GM18909 (cell line): ENCODE measurements at regions not wholly inside any gene's neighbourhood (a gene's known extent, or its start where the extent isn't known, plus 50 kb on each side); places are given as distances from the start of the nearest gene placed in this dataset.

Experiments
- ATAC-seq: cut with Tn5 transposase; IDR thresholded peaks from one replicate; pipeline ENCODE4 v1.9.1; 2021; ENCODE audit warnings: mild to moderate bottlenecking; ENCODE audit not compliant: unreplicated experiment, poor library complexity

DNA sequence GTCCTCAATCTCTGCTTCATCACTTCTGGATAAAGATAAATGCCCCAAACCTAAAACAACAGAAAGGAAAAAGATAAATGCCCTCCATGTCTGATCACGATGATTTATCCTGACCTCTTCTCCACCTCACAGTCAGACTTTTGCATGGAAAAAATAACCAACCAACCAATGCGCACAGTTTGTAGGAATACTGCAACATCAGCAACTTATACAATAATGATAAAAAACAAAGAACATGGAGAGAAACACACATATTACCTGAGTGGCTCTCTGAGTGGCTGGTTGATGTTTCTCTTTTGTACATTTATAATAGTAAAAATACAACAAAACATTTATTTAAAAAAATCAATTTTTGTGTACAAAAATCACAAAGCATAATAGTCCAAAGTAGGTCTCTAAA is 93.0 kb upstream of the PUDP start:
- ATAC-seq, result no peak

DNA sequence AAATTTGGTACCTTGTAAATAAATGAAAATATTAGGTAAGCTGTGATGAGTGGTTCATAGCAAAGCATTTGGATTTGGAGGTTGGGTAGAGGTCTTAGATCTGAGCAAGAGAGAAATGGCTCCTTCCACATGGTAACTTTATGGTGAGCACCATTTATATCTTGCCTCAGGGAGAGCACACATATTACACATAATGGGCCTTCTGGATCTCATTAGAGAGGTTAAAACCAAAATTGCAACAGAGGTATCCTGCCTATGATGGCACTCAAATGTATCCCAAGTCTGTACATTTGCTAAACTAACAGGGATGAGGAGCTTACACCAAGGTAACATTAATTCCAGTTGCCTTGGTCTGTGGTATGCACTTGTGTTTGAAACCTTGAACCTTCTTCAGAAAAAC is 87.1 kb upstream of the PUDP start:
- ATAC-seq, result no peak

DNA sequence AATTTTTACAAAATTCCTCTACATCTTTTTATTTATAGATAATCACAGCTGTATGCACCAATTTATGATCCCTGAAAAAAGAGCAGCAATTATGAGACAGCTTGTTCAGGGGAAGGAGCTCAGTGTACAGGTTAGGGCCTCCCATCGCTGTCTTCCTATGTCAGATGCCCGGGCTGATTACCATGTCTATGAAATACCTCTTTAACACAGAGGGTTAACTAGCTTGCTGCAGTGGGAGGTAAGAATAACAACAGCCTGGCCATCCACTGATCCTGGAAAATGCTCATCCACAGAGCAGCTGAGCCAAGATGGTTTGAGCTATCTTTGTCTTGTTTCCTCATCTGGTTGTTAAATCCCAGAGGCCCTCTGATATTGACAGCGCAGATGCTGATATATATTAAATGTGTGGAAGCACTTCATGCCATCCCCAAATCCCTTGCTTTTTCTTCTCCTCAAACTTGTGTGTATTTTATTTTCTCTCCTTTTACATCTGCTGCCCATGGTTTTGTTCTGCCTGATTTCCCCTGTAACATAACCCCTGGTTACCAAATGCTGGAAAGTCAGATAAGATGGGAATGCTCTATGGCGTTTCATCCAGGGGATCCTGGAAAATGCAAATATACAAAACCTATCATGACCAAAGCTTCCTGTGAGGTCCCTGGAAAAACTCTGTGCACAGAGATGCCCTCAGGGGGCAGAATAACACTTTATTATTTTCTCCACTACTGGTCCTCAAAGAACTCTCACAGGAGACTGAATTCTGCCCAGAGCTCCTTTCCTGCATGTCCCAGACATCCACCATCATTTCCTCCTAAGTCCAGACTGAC is 85.8 kb upstream of the PUDP start:
- no peak for ATAC-seq

DNA sequence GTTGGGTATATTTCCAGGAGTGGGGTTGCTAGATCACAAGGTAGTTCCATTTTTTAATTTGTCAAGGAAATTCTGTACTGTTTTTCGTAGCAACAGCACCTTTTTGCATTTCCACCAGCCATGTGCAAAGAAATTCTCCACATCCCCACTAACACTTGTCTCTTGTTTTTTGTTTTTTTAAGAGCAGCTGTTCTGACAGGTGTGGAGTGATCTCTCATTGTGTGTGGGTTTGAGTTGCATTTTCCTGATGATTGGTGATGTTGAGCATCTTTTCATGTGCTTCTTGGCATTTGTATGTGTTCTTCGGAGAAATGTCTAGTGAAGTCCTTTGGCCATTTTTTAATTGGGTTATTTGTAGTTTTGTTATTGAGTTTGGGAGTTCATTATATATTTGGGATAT is 80.3 kb upstream of the PUDP start:
- ATAC-seq, result no peak

DNA sequence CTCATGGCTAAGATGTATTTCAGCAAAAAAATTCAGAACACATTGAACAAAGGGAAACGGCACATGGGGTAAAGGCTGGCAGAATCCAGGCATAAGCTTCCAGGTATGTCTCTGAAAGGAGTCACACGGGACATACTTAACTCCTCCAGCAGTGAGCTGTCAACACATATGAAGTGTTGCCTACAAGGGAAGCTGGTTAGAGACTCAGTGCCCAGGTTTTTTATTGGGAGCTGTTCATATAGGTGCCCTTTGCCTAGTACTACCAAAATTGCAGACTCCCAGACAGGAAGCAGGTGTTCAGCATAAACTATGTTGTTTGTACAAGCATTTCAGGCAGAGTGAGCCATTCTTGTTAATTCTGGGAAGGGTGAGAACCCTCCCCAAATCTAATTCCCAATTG is 77.4 kb upstream of the PUDP start:
- ATAC-seq, result no peak

DNA sequence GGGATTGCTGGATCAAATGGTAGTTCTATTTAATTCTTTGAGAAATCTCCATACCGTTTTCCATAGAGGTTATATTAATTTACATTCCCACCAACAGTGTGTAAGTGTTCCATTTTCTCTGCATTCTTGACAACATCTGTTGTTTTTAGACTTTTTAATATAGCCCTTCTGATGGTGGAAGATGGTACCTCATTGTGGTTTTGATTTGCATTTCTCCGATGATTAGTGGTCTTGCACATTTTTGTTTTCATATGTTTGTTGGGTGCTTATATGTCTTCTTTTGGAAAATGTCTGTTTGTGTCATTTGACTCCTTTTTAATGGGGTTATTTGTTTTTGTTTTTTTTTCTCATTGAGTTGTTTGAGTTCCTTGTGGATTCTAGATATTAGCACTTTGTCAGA is 75.3 kb upstream of the PUDP start:
- ATAC-seq, result no peak

DNA sequence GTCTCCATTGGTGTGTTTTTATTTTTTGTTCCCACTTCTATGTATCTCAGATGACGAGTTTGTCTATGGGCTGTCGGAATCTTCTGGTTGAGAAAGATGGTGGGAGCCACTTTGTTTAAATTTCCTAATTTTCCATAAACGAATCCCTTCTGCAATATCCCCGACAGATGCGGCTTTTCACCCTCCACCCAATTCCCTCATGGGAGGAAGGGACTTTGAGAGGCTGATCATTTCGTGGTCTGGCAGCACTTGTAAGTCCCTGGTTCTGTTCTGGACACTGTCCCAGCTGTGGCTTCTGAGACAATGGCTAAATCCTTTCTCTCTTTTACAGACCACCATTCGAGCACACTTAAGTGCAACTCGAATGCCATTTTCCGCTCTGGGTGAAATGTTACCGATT is 72.2 kb upstream of the PUDP start:
- no peak for ATAC-seq

DNA sequence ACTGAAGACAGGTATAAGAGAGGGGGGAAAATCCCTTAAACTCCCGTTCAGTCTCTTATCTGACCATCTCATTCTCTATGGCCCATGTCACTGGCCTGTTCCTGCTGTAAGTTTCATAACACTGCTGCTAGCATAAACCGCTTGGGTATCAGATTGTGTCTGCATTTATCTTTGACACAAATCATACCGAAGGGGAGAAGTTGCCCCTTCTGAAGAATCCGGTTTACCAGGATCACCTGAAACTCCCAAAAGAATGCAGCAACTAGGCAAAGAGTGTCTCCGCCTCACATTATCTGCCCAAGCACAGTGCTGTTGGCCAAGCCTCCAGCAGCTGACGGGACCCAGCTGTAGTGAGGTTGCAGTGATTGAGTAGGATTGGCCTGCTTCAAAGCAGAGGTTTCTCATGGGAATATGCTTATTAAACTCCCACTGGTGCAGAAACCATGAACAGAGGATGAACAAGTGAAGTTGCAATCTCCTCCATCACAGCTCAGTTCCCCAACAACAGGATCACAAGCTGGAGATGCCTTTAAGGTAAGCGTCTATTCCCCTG is 71.3 kb upstream of the PUDP start:
- ATAC-seq, result no peak

DNA sequence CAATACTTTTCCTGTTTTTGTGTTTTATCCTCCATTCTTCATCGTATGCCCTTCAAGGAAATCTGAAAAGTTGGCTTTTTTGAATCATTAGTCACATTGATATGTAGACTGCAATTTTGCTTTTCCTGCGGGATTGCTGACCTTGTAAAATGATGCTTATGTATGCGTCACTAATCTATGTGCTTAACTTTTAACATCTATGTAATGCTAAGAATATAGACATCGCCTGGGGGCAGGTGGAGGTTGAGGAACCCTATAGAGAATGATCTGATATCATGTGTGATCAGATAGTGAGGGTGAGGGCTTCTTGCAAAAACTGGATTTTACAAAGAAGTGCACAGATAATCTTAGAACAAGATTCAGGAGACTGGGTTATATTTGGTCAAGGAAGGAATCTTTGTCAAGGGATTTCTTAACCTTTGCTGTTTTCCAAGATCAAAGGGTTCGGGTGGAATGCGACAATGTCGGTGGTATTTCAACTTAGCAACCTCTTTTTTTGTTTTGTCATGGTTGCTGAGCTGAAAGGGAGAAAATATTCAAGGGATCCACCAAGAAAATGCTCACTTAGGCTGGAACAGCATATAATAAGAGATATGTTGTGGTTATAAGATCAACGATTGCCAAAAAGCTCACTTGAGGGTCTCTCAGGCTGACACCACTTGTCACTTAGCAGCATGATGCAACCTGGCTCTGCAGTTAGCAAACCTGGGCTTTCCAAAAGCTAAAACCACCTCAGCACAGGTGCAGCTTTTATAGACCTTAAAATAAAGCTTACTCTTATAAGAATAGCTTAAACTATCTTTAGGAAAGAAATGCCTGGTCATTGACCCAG is 70.6 kb upstream of the PUDP start:
- ATAC-seq, result no peak

DNA sequence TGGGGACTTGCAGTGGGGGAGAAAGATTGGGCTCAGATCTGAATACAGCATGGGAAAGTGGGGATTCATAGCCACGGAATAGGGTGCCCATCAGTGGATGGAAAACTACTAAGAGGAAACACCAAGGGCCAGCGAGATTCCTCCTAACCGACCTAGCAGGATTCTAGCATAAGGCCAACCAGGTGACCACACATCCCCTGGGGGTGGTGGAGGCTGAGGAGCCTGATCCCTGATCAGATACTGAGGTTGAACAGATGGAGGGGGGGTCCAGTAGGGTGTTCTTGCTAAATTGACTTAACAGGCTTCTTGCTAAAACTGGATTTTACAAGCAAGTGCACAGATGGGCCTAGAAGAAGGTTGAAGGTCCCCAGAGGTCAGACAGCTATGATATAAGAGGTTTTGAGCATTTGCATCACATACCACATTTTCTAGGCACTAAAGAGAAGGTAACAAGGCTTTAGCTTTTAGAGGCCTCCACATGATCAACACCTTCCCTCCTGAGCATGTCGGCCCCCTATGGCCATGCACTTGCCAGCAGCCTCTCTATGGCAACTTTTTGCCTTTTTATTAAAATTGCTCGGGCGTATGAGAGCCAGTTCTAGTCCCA is 69.1 kb upstream of the PUDP start:
- no peak for ATAC-seq

DNA sequence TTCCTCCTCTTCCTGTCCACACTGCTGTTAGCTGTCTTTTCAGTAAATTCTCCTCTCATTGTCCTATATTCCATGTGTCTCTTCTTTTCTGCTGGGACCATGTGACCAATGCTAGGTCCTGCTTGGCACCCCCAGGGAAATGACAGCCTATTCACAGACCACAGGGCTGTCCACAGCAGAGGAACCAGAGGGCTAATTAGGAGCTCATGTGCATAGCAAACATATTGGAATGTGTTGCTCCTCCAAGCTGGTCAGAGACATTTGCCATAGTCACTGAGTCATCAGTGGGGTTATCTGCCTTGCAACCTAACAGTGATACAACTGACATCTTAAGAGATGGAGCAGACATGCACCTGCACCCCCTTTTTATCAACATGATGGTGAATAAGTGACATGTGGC is 67.9 kb upstream of the PUDP start:
- no peak for ATAC-seq

DNA sequence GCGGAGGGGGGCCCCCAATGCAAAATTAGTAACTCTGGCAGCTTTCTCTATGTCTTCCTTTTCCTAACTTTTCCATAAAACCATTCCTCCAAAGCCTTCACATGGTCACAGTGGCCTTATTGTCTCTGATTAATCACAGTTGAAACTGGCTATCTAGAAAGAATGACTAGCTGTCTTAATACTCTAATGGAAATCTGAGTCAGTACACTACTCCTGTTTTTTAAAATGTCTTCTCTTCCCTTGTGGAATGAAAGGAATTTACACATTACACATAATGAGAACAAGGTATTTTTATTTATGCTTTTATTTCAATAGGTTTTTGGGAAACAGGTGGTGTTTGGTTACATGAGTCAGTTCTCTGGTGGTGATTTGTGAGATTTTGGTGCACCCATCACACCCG is 66.3 kb upstream of the PUDP start:
- no peak for ATAC-seq

DNA sequence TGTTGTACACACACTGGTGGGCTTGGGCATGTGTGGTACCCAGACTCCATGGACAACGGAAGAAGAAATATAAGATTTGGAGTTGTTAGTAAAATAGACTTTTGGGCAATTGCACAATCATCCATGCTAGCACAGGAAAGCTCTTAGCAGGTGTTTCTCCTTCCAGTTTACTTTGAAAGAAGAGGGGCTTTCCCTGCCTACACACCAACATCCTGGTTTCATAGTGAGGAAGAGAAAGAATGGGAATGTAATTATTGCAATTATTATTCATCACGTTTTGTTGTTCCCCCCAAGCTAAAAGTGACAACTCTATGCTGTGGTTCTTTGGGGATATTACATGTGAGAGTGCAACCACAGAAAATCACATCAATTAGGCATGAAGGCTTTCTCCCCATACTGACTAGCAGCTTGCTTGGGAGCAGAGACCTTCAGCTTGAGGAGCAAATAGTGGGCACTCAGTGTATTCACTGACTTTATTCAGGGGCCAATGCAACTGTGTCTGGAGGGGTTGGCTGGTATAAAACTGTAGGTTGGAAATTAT is 57.2 kb upstream of the PUDP start:
- ATAC-seq, result no peak

DNA sequence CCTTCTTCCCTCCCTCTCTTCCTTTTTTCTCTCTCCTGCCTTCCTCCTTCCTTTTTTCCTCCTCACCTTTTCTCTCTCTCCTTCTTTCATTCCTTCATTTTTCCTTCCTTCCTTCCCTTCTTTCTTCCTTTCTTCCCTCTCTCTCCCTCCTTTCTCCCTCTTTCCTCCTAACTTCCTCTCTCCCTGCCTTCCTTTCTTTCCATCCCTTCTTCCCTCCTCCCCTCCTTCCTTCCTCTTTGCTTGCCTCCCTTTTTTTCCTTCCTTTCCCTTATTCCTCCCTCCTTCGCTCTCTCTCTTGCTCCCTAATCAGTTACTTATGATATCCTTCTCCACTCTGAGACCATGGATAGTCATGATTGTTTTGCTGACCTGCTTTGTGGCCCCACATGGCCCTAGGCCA is 56.7 kb upstream of the PUDP start:
- no peak for ATAC-seq

DNA sequence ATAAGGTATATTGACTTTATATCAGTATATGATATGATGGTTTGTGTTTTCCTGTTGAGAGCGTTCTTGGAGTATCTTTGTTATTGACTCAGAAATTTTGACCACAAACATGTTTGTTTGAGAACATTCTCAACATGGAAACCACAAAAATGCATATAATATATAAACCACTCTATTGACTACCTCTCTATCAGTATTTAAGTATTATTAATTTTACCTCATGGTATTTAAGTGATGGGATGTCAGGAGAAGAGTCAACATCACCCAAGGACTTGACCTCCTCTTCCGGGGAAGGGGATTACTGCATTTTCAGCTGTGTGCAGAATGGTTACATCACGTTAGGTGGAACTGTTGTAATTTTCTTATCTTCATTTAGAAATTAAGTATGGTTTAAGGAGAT is 54.3 kb upstream of the PUDP start:
- no peak for ATAC-seq

DNA sequence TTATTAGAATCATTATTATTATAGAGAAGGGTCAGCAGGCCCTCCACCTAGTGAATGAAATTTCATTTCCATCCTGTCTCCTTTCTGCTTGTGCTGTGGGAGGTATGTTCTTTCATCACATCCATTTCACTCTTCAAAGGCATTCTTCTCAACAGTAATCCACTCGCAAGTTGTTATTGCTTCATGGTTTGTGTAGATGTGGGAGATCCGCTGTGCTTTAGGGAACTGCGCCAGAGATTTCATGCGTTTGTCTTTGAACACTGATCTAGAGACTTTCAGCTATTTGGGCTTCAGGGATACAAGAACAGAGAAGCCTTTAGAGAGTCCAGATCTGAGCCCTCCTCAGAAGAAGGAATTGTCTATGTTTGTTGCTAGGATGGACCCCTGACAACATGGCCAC is 53.5 kb upstream of the PUDP start:
- no peak for ATAC-seq

DNA sequence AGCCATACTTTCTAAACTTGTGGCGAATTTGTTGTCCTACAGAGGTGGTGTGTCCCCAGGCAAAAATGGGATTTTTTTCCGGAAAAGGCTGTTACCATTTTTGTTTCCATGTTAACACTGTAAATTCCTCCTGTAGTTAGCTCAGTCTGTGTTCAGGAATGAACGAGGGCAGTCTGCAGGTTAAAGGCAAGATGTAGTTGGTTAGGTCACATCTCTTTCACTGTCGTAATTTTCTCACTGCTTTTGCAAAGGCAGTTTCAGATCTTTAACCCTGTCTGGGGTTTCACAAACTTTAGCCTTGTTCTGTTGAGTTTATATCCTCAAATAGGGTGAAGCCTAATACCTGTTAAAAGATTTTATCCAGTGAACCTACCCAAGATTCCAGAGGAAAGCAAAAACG is 50.5 kb upstream of the PUDP start:
- no peak for ATAC-seq
